G401.6 (cell line): ENCODE measurements at regions not wholly inside any gene's neighbourhood (a gene's known extent, or its start where the extent isn't known, plus 50 kb on each side); places are given as distances from the start of the nearest gene placed in this dataset.

Experiments
- FAIRE-seq: peaks from 2 replicates; lab custom pipeline; 2012; peaks lifted over from hg19 to GRCh38; lab: Jason Lieb, UNC

- no peak for FAIRE-seq
Observed at GRCh38 chr7:18317941-18318340, 177.6 kb upstream of the HDAC9 start.

GRCh38 chr7:18320422-18320821 lies 175.1 kb upstream of the HDAC9 start:
- no peak for FAIRE-seq

GRCh38 chr7:18320971-18321567 lies 174.5 kb upstream of the HDAC9 start:
- peak; percentile 96 for FAIRE-seq

GRCh38 chr7:18330548-18330947 lies 165.0 kb upstream of the HDAC9 start:
- no peak for FAIRE-seq

GRCh38 chr7:18336626-18337025 lies 158.9 kb upstream of the HDAC9 start:
- FAIRE-seq: no peak

GRCh38 chr7:18337048-18337809 lies 158.3 kb upstream of the HDAC9 start:
- peak; percentile 66 for FAIRE-seq

GRCh38 chr7:18338910-18339523 lies 156.5 kb upstream of the HDAC9 start:
- FAIRE-seq: peak; percentile 40

- FAIRE-seq: peak; percentile 3
Observed at GRCh38 chr7:18341756-18342155, 153.8 kb upstream of the HDAC9 start.

- no peak for FAIRE-seq
Observed at GRCh38 chr7:18343047-18343446, 152.5 kb upstream of the HDAC9 start.

- FAIRE-seq: no peak
Observed at GRCh38 chr7:18344536-18344935, 151.0 kb upstream of the HDAC9 start.

- peak; percentile 99 for FAIRE-seq
Observed at GRCh38 chr7:18345641-18346234, 149.8 kb upstream of the HDAC9 start.

- FAIRE-seq: no peak
Observed at GRCh38 chr7:18347170-18347569, 148.4 kb upstream of the HDAC9 start.

GRCh38 chr7:18350678-18351077 lies 144.9 kb upstream of the HDAC9 start:
- FAIRE-seq: no peak

- FAIRE-seq: peak; percentile 99
Observed at GRCh38 chr7:18352339-18353255, 143.0 kb upstream of the HDAC9 start.

- FAIRE-seq: no peak
Observed at GRCh38 chr7:18353339-18353738, 142.2 kb upstream of the HDAC9 start.

GRCh38 chr7:18354108-18355085 lies 141.2 kb upstream of the HDAC9 start:
- FAIRE-seq: no peak

GRCh38 chr7:18356191-18356645 lies 139.3 kb upstream of the HDAC9 start:
- FAIRE-seq: no peak

- peak; percentile 93 for FAIRE-seq
Observed at GRCh38 chr7:18357691-18358090, 137.9 kb upstream of the HDAC9 start.

- FAIRE-seq: no peak
Observed at GRCh38 chr7:18361756-18362155, 133.8 kb upstream of the HDAC9 start.

GRCh38 chr7:18363751-18364380 lies 131.7 kb upstream of the HDAC9 start:
- FAIRE-seq: no peak
